OCI-LY1 (cell line): ENCODE measurements at regions not wholly inside any gene's neighbourhood (a gene's known extent, or its start where the extent isn't known, plus 50 kb on each side); places are given as distances from the start of the nearest gene placed in this dataset.

Source experiments
- EZH2 ChIP-seq: fragments of 200-600 bp; sonication (generic), shearing (Covaris generic); IDR thresholded peaks from 2 replicates; pipeline ENCODE4 v1.8.0; 2017; ENCODE audit warnings: borderline replicate concordance, mixed run types, mild to moderate bottlenecking, antibody characterized with exemption, low read length, moderate library complexity, mixed read lengths
- TF ChIP-seq, protein P1 (sequence below): fragments of 200-600 bp; sonication (generic), shearing (Covaris generic); IDR thresholded peaks from 2 replicates; pipeline ENCODE4 v1.5.1; 2017; ENCODE audit warnings: mild to moderate bottlenecking, antibody characterized with exemption, low read length, moderate library complexity, mixed read lengths

DNA sequence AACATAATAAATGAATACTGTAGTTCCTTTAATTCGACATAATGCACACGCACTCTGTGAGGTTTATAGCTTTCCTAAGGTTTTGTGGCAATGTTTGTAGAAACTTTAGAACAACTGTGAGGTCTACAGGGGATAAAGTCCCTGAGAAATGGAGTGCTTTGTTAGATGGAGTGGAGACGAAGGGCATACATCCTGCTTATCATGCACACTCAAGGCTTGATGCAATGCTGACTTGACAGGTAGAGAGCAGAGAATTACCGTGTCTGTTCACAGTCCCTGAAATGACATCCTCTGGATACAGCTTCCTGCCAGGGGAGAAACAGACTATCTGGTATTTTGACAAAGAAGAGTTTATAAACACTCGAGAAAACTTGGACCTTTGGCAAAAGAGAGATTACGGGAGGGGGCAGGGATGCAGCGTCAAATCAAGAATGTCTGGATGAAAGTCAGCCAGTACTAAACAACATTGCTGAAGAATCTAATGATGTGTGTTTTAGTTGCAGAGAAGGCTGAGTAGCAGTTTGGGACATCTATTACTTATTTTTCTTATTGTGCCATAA lies 766.9 kb upstream of the ZEB2 start:
- TF ChIP-seq, protein P1, sequence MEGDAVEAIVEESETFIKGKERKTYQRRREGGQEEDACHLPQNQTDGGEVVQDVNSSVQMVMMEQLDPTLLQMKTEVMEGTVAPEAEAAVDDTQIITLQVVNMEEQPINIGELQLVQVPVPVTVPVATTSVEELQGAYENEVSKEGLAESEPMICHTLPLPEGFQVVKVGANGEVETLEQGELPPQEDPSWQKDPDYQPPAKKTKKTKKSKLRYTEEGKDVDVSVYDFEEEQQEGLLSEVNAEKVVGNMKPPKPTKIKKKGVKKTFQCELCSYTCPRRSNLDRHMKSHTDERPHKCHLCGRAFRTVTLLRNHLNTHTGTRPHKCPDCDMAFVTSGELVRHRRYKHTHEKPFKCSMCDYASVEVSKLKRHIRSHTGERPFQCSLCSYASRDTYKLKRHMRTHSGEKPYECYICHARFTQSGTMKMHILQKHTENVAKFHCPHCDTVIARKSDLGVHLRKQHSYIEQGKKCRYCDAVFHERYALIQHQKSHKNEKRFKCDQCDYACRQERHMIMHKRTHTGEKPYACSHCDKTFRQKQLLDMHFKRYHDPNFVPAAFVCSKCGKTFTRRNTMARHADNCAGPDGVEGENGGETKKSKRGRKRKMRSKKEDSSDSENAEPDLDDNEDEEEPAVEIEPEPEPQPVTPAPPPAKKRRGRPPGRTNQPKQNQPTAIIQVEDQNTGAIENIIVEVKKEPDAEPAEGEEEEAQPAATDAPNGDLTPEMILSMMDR = no peak
- TF ChIP-seq EZH2 = no peak
